ENCODE measurements at regions not wholly inside any gene's neighbourhood (a gene's known extent, or its start where the extent isn't known, plus 50 kb on each side); places are given as distances from the start of the nearest gene placed in this dataset.

- WGBS, 2 donors = 8 to 16% methylated on average over 3 of the region's 3 CpGs
- TF ChIP-seq CTCF (IDR thresholded peaks at IDR 0.05) (no peak), POLR2A (IDR thresholded peaks at IDR 0.05) (no peak)
- H3K27me3 ChIP-seq = no peaks in the 10 kb centered on the region
- H3K4me1 ChIP-seq = peaks cover 11% of the 10 kb centered on the region
- ATAC-seq (peak; percentile 90), DNase-seq (peak in 3 of 4 donors; percentile 40 to 61 (median 46))
- no peak overlapping the region for H3K27ac ChIP-seq
- intact Hi-C loops (cut with DNase I) = no loop called here
- no peak overlapping the region for H3K4me3 ChIP-seq
- H3K36me3 ChIP-seq (replicated peaks in 1 of 2; ENCODE audit: insufficient read depth in 1 of 2, low read depth in 2 of 2) = no peaks in the 10 kb centered on the region
- H3K9me3 ChIP-seq = no peaks in the 10 kb centered on the region
These were observed 128.5 kb upstream of the COL1A2 start for GRCh38 chr7:94266238-94266644.

- WGBS, 2 donors = 84% methylated on average over 1 of the region's 1 CpG
- no peak overlapping the region for H3K27ac ChIP-seq
- no peaks in the 10 kb centered on the region for H3K9me3 ChIP-seq
- TF ChIP-seq CTCF (IDR thresholded peaks at IDR 0.05) (no peak), POLR2A (IDR thresholded peaks at IDR 0.05) (no peak)
- no peak overlapping the region for H3K4me3 ChIP-seq
- peaks cover 11% of the 10 kb centered on the region for H3K4me1 ChIP-seq
- no peak for ATAC-seq
- no peak for DNase-seq
- H3K27me3 ChIP-seq = no peaks in the 10 kb centered on the region
- no peaks in the 10 kb centered on the region for H3K36me3 ChIP-seq (replicated peaks in 1 of 2; ENCODE audit: insufficient read depth in 1 of 2, low read depth in 2 of 2)
- intact Hi-C loops (cut with DNase I) = no loop called here
These were observed 123.9 kb upstream of the COL1A2 start for GRCh38 chr7:94270772-94271171.

GRCh38 chr7:94272821-94273583 is 121.7 kb upstream of the COL1A2 start:
- no peaks in the 10 kb centered on the region for H3K4me1 ChIP-seq
- no peaks in the 10 kb centered on the region for H3K27me3 ChIP-seq
- TF ChIP-seq CTCF (IDR thresholded peaks at IDR 0.05) (no peak), POLR2A (IDR thresholded peaks at IDR 0.05) (no peak)
- 88 to 94% methylated on average over 1 of the region's 1 CpG for WGBS, 2 donors
- intact Hi-C loops (cut with DNase I) = no loop called here
- no peaks in the 10 kb centered on the region for H3K36me3 ChIP-seq (replicated peaks in 1 of 2; ENCODE audit: insufficient read depth in 1 of 2, low read depth in 2 of 2)
- no peaks in the 10 kb centered on the region for H3K9me3 ChIP-seq
- ATAC-seq (no peak), DNase-seq (no peak)
- H3K27ac ChIP-seq = no peak overlapping the region
- H3K4me3 ChIP-seq = no peak overlapping the region

GRCh38 chr7:94274828-94275227 is 119.9 kb upstream of the COL1A2 start:
- 84% methylated on average over 3 of the region's 3 CpGs for WGBS, 2 donors
- intact Hi-C loops (cut with DNase I) = no loop called here
- ATAC-seq = no peak

More at GRCh38 chr7:94274828-94275227, 119.9 kb upstream of the COL1A2 start:
- Histone ChIP-seq H3K27me3 (no peaks in the 10 kb centered on the region), H3K27ac (no peak overlapping the region), H3K9me3 (no peaks in the 10 kb centered on the region), H3K4me1 (peaks cover 6% of the 10 kb centered on the region), H3K4me3 (no peak overlapping the region), H3K36me3 (replicated peaks in 1 of 2; ENCODE audit: insufficient read depth in 1 of 2, low read depth in 2 of 2) (no peaks in the 10 kb centered on the region)
- no peak for TF ChIP-seq POLR2A (IDR thresholded peaks at IDR 0.05)
- TF ChIP-seq CTCF (IDR thresholded peaks at IDR 0.05) = no peak
- no peak for DNase-seq
